ENCODE measurements at regions not wholly inside any gene's neighbourhood (a gene's known extent, or its start where the extent isn't known, plus 50 kb on each side); places are given as distances from the start of the nearest gene placed in this dataset.

DNA sequence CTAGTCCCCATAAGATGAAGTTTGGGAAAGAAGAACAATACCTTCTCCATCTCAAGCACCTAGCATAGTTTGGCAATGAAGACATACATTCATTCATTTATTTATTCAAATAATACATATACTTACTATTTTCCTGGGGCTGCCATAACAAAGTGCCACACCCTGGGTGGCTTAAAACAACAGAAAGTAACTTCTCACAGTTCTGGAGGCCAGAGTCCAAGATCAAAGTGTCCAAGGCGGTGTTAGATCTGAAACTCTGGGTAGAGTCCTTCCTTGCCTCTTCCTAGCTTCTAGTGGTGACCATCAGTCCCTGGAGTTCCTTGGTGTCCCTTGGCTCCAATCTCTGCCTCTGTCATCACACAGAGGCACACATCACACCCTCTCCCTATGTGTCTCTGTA lies 112.1 kb upstream of the IGSF21 start:
- no peak for TF ChIP-seq EZH2 (IDR thresholded peaks at IDR 0.05; ENCODE audit: borderline replicate concordance, low read length)
- TF ChIP-seq, protein P1, sequence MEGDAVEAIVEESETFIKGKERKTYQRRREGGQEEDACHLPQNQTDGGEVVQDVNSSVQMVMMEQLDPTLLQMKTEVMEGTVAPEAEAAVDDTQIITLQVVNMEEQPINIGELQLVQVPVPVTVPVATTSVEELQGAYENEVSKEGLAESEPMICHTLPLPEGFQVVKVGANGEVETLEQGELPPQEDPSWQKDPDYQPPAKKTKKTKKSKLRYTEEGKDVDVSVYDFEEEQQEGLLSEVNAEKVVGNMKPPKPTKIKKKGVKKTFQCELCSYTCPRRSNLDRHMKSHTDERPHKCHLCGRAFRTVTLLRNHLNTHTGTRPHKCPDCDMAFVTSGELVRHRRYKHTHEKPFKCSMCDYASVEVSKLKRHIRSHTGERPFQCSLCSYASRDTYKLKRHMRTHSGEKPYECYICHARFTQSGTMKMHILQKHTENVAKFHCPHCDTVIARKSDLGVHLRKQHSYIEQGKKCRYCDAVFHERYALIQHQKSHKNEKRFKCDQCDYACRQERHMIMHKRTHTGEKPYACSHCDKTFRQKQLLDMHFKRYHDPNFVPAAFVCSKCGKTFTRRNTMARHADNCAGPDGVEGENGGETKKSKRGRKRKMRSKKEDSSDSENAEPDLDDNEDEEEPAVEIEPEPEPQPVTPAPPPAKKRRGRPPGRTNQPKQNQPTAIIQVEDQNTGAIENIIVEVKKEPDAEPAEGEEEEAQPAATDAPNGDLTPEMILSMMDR (conservative IDR thresholded peaks at IDR 0.05 in 1 of 2, IDR thresholded peaks at IDR 0.05 in 1 of 2; ENCODE audit: extremely low read depth in 1 of 2, insufficient read depth in 1 of 2, low read depth in 1 of 2, low read length in 2 of 2): no peak
